Cardiac fibroblast (primary cell): ENCODE measurements at regions not wholly inside any gene's neighbourhood (a gene's known extent, or its start where the extent isn't known, plus 50 kb on each side); places are given as distances from the start of the nearest gene placed in this dataset.
"Not testable (repeated sequence)": the region's sequence is repeated elsewhere in the genome, so short reads cannot be mapped to it uniquely, and the experiment has no call there.

ENCODE experiments used
- DNase-seq, 2 donors: peaks; one replicate each; pipeline versions ENCODE4 v3.0.0 to v3.0.0-alpha.2; 2010; ENCODE audit warnings: low read depth in 2 of 2
- H3K4me3 ChIP-seq, 2 donors: replicated peaks in 1 of 2; 1 replicate in 1 of 2; 2 replicates in 1 of 2; pipeline ENCODE4 v1.5.1; 2011; ENCODE audit warnings: low read depth in 2 of 2, low read length in 2 of 2, mild to moderate bottlenecking in 2 of 2, moderate library complexity in 1 of 2
- TF ChIP-seq, protein P1 (sequence below): IDR thresholded peaks from one replicate; pipeline ENCODE4 v1.5.1; 2011; ENCODE audit warnings: low read depth, mild to moderate bottlenecking, low read length, inconsistent platforms

DNA sequence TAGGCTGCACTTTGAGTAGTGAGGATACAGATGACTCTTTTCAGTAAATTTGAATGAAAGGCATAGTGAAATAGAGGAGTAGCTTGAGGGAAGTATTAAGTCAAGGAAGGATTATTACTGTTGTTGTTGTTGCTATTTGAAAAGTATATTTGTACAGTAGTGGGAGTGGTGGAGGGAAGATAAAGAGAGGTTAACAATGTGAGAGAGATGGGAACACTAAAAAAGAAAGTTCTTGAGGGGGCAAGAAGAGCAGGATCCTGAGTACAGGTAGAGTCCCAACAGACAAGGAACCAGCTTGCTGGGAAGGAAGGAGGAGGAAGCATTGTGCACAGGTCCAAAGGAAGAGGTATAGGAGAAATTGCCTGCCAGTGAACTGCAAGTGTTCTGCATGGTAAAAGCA lies 75.6 kb upstream of the GOLGA8B start:
- DNase-seq = no peak
- TF ChIP-seq, protein P1, sequence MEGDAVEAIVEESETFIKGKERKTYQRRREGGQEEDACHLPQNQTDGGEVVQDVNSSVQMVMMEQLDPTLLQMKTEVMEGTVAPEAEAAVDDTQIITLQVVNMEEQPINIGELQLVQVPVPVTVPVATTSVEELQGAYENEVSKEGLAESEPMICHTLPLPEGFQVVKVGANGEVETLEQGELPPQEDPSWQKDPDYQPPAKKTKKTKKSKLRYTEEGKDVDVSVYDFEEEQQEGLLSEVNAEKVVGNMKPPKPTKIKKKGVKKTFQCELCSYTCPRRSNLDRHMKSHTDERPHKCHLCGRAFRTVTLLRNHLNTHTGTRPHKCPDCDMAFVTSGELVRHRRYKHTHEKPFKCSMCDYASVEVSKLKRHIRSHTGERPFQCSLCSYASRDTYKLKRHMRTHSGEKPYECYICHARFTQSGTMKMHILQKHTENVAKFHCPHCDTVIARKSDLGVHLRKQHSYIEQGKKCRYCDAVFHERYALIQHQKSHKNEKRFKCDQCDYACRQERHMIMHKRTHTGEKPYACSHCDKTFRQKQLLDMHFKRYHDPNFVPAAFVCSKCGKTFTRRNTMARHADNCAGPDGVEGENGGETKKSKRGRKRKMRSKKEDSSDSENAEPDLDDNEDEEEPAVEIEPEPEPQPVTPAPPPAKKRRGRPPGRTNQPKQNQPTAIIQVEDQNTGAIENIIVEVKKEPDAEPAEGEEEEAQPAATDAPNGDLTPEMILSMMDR = no peak
- no peak overlapping the region for H3K4me3 ChIP-seq

DNA sequence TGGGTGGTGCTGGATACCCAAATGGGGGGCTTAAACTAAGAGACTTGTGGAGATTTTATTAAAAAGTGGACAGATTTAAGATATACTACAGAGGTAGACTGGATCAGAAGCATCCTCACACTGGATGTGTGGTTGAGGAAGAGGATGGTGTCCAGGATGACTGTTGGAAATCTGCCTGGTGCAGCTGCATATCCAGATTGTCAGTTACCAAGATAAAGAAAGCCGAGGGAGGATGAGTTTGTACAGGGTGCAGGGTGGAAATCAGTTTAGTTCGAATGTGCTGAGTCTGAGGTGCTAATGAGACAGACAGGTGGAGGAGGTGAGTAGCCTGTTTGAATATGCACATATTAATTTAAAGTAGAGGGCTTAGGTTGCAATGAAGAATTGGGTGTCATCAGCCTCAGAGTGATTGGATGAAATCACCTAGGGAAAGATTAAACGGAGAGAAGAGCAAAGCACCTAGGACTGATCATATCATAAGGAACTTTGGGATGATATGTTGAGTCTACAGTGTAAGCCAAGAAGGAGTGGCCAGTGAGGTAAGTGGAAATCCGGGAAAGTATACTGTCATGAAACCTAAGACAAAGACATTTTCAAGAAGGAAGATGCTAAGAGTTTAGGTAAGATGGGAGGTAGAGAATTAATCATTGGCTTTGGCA lies 74.1 kb upstream of the GOLGA8B start:
- DNase-seq = no peak
- TF ChIP-seq, protein P1 = no peak
- H3K4me3 ChIP-seq = no peak overlapping the region

DNA sequence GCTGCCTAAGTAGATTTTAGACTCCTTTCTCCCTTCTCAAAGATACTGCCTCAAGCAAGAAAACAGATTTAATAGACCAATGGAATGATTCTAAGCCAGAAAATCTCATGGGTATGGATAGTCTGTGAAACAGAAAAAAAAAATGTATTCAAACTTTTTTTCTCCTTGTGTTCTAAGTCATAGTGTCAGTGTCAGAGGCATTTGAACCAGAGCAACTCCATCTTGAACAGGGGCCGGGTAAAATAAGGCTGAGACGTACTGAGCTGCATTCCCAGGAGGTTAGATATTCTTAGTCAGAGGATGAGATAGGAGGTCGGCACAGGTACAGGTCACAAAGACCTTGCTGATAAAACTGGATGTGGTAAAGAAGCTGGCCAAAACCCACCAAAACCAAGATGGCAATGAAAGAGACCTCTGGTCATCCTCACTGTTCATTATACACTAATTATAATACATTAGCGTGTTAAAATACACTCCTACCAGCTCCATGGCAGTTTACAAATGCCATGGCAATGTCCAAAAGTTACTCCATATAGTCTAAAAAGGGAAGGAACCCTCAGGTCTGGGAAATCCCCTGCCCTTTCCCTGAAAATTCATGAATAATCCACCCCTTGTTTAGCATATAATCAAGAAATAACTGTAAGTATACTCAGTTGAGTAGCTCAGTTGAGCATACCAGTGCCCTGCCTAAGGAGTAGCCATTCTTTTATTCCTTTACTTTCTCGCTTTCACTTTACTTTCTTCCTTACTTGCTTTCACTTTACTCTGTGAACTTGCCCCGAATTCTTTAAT lies 72.8 kb upstream of the GOLGA8B start:
- H3K4me3 ChIP-seq = no peak overlapping the region
- TF ChIP-seq, protein P1 = no peak
- DNase-seq = no peak

- no peak overlapping the region for H3K4me3 ChIP-seq
- DNase-seq = no peak
- TF ChIP-seq, protein P1 = no peak
Observed at GRCh38 chr15:34655326-34655725, 71.9 kb upstream of the GOLGA8B start.

- no peak overlapping the region for H3K4me3 ChIP-seq
- no peak for DNase-seq
- TF ChIP-seq, protein P1 = no peak
Observed at GRCh38 chr15:34654625-34655024, 71.2 kb upstream of the GOLGA8B start.

GRCh38 chr15:34653992-34654391 lies 70.5 kb upstream of the GOLGA8B start:
- TF ChIP-seq, protein P1 = no peak
- DNase-seq = no peak

GRCh38 chr15:34653326-34653725 lies 69.9 kb upstream of the GOLGA8B start:
- DNase-seq, H3K4me3 ChIP-seq: not testable (repeated sequence)

More at GRCh38 chr15:34653992-34654391, 70.5 kb upstream of the GOLGA8B start:
- no peak overlapping the region for H3K4me3 ChIP-seq
